Stomach (tissue), 4 donors: ENCODE measurements at regions not wholly inside any gene's neighbourhood (a gene's known extent, or its start where the extent isn't known, plus 50 kb on each side); places are given as distances from the start of the nearest gene placed in this dataset.

Experiments
- CTCF ChIP-seq, 7 experiments: fragments of 450-650 bp in 4 of 7; fragments of 200-600 bp in 3 of 7; sonication (generic) in 3 of 7; IDR thresholded peaks; one replicate each; pipeline ENCODE4 v1.5.1; 2016 to 2019; ENCODE audit warnings: antibody characterized with exemption in 7 of 7, control low read depth in 2 of 7, mild to moderate bottlenecking in 1 of 7
- POLR2A ChIP-seq, 4 donors: fragments of 450-650 bp; IDR thresholded peaks; one replicate each; pipeline ENCODE4 v1.6.1; 2016; ENCODE audit warnings: antibody characterized with exemption in 4 of 4, control low read depth in 2 of 4, mild to moderate bottlenecking in 1 of 4, moderate library complexity in 1 of 4

GRCh38 chr3:150327678-150328653 is 80.1 kb upstream of the TSC22D2 start:
- TF ChIP-seq POLR2A (IDR thresholded peaks at IDR 0.05) (no peak), CTCF (IDR thresholded peaks at IDR 0.05) (no peak)
